Activated CD8-positive, alpha-beta memory T cell treated with anti-CD3 and anti-CD28 coated beads, Interleukin-2, amount 10 ng/mL, durations not matched to agents 7 days and 5 days (primary cell): ENCODE measurements at regions not wholly inside any gene's neighbourhood (a gene's known extent, or its start where the extent isn't known, plus 50 kb on each side); places are given as distances from the start of the nearest gene placed in this dataset.

ENCODE experiments used
- ATAC-seq: fragments of 150-1000 bp; cut with Tn5 transposase; one replicate; pipeline ENCODE4 v1.10.0; 2021; ENCODE audit warnings: moderate library complexity
- CTCF ChIA-PET: fragments of 350-600 bp; sonication (Branson Sonifier 250); formaldehyde crosslinking; loops from one replicate; lab custom pipeline; 2021; ENCODE audit warnings: antibody characterized with exemption; lab: Charles Lee
- DNase-seq: peaks from one replicate; pipeline ENCODE4 v3.0.0-alpha.2; 2020
- H3K27ac Mint-ChIP-seq: one replicate; pipeline ENCODE4 v1.8.0; 2021; ENCODE audit warnings: mild to moderate bottlenecking, mixed read lengths
- H3K27me3 Mint-ChIP-seq: one replicate; pipeline ENCODE4 v1.8.0; 2021; ENCODE audit warnings: mixed read lengths
- H3K36me3 Mint-ChIP-seq: one replicate; pipeline ENCODE4 v1.8.0; 2021; ENCODE audit warnings: mild to moderate bottlenecking, mixed read lengths
- H3K4me1 Mint-ChIP-seq: one replicate; pipeline ENCODE4 v1.8.0; 2021; ENCODE audit warnings: mixed read lengths
- H3K4me3 Mint-ChIP-seq: one replicate; pipeline ENCODE4 v1.8.0; 2021; ENCODE audit warnings: mild to moderate bottlenecking, moderate library complexity, mixed read lengths
- H3K9me3 Mint-ChIP-seq: one replicate; pipeline ENCODE4 v1.8.0; 2022; ENCODE audit warnings: low read depth, mixed read lengths

- no peak overlapping the region for H3K27ac Mint-ChIP-seq
- peaks cover 12% of the 10 kb centered on the region for H3K9me3 Mint-ChIP-seq
- CTCF ChIA-PET, result no interaction called here
- DNase-seq, result no peak
- no peak overlapping the region for H3K4me3 Mint-ChIP-seq
- H3K36me3 Mint-ChIP-seq, result no peaks in the 10 kb centered on the region
- ATAC-seq, result no peak
- H3K4me1 Mint-ChIP-seq, result no peaks in the 10 kb centered on the region
- no peaks in the 10 kb centered on the region for H3K27me3 Mint-ChIP-seq
Observed at GRCh38 chr18:39780774-39781173, 2174.3 kb upstream of the PIK3C3 start.

GRCh38 chr18:39779926-39780325, 2175.1 kb upstream of the PIK3C3 start:
- ATAC-seq, result no peak
- Mint-ChIP-seq H3K36me3 (no peaks in the 10 kb centered on the region), H3K4me3 (no peak overlapping the region), H3K9me3 (peaks cover 12% of the 10 kb centered on the region), H3K27me3 (no peaks in the 10 kb centered on the region), H3K4me1 (no peaks in the 10 kb centered on the region), H3K27ac (no peak overlapping the region)
- CTCF ChIA-PET, result no interaction called here
- DNase-seq, result no peak

- Mint-ChIP-seq H3K9me3 (peaks cover 10% of the 10 kb centered on the region), H3K27me3 (no peaks in the 10 kb centered on the region), H3K4me3 (no peak overlapping the region), H3K27ac (no peak overlapping the region), H3K4me1 (no peaks in the 10 kb centered on the region), H3K36me3 (no peaks in the 10 kb centered on the region)
- DNase-seq, result no peak
- ATAC-seq, result no peak
- CTCF ChIA-PET, result no interaction called here
Observed at GRCh38 chr18:39776766-39777165, 2178.3 kb upstream of the PIK3C3 start.

- Mint-ChIP-seq H3K27me3 (no peaks in the 10 kb centered on the region), H3K4me3 (no peak overlapping the region), H3K4me1 (no peaks in the 10 kb centered on the region), H3K36me3 (no peaks in the 10 kb centered on the region), H3K27ac (no peak overlapping the region), H3K9me3 (peaks cover 19% of the 10 kb centered on the region)
- ATAC-seq (no peak), DNase-seq (no peak)
- CTCF ChIA-PET, result no interaction called here
Observed at GRCh38 chr18:39774957-39775598, 2180.0 kb upstream of the PIK3C3 start.

GRCh38 chr18:39773646-39774045, 2181.4 kb upstream of the PIK3C3 start:
- CTCF ChIA-PET, result interaction anchor here (0.5 kb wide), 1 partner anchor 36 kb away, joined by 3 read pairs; no protein-coding TSS in a partner anchor
- DNase-seq (no peak), ATAC-seq (no peak)
- Mint-ChIP-seq H3K4me1 (no peaks in the 10 kb centered on the region), H3K27ac (no peak overlapping the region), H3K27me3 (no peaks in the 10 kb centered on the region), H3K9me3 (peaks cover 14% of the 10 kb centered on the region), H3K4me3 (no peak overlapping the region), H3K36me3 (no peaks in the 10 kb centered on the region)

- Mint-ChIP-seq H3K4me1 (no peaks in the 10 kb centered on the region), H3K27me3 (no peaks in the 10 kb centered on the region)
Observed at GRCh38 chr18:39772155-39772919, 2182.7 kb upstream of the PIK3C3 start.

GRCh38 chr18:39770399-39770798, 2184.6 kb upstream of the PIK3C3 start:
- CTCF ChIA-PET, result no interaction called here
- H3K27ac Mint-ChIP-seq, result no peak overlapping the region

More at GRCh38 chr18:39772155-39772919, 2182.7 kb upstream of the PIK3C3 start:
- Mint-ChIP-seq H3K27ac (no peak overlapping the region), H3K9me3 (peaks cover 14% of the 10 kb centered on the region), H3K4me3 (no peak overlapping the region), H3K36me3 (no peaks in the 10 kb centered on the region)
- CTCF ChIA-PET, result no interaction called here
- no peak for DNase-seq
- no peak for ATAC-seq

GRCh38 chr18:39764873-39765272, 2190.2 kb upstream of the PIK3C3 start:
- Mint-ChIP-seq H3K36me3 (no peaks in the 10 kb centered on the region), H3K27me3 (no peaks in the 10 kb centered on the region), H3K4me1 (no peaks in the 10 kb centered on the region), H3K9me3 (peaks cover 9% of the 10 kb centered on the region), H3K4me3 (no peak overlapping the region), H3K27ac (no peak overlapping the region)
- CTCF ChIA-PET, result no interaction called here
- DNase-seq (no peak), ATAC-seq (no peak)

More at GRCh38 chr18:39770399-39770798, 2184.6 kb upstream of the PIK3C3 start:
- no peaks in the 10 kb centered on the region for H3K27me3 Mint-ChIP-seq
- H3K4me1 Mint-ChIP-seq, result no peaks in the 10 kb centered on the region
- DNase-seq (no peak), ATAC-seq (no peak)
- H3K36me3 Mint-ChIP-seq, result no peaks in the 10 kb centered on the region
- H3K9me3 Mint-ChIP-seq, result peaks cover 12% of the 10 kb centered on the region
- no peak overlapping the region for H3K4me3 Mint-ChIP-seq

- H3K27ac Mint-ChIP-seq, result no peak overlapping the region
- no peaks in the 10 kb centered on the region for H3K36me3 Mint-ChIP-seq
- no peak for DNase-seq
- peaks cover 14% of the 10 kb centered on the region for H3K9me3 Mint-ChIP-seq
- CTCF ChIA-PET, result no interaction called here
- H3K4me3 Mint-ChIP-seq, result no peak overlapping the region
- no peaks in the 10 kb centered on the region for H3K27me3 Mint-ChIP-seq
- no peaks in the 10 kb centered on the region for H3K4me1 Mint-ChIP-seq
- ATAC-seq, result no peak
Observed at GRCh38 chr18:39761273-39761672, 2193.8 kb upstream of the PIK3C3 start.

- H3K27ac Mint-ChIP-seq, result no peak overlapping the region
- CTCF ChIA-PET, result no interaction called here
- no peak for DNase-seq
- no peaks in the 10 kb centered on the region for H3K27me3 Mint-ChIP-seq
- H3K36me3 Mint-ChIP-seq, result no peaks in the 10 kb centered on the region
- H3K9me3 Mint-ChIP-seq, result peaks cover 12% of the 10 kb centered on the region
- H3K4me1 Mint-ChIP-seq, result no peaks in the 10 kb centered on the region
- no peak for ATAC-seq
- H3K4me3 Mint-ChIP-seq, result no peak overlapping the region
Observed at GRCh38 chr18:39759926-39760325, 2194.3 kb upstream of the CELF4 start.

- H3K36me3 Mint-ChIP-seq, result no peaks in the 10 kb centered on the region
- DNase-seq, result no peak
- H3K27me3 Mint-ChIP-seq, result no peaks in the 10 kb centered on the region
- no peaks in the 10 kb centered on the region for H3K4me1 Mint-ChIP-seq
- CTCF ChIA-PET, result no interaction called here
- no peak overlapping the region for H3K27ac Mint-ChIP-seq
- no peak for ATAC-seq
- peaks cover 17% of the 10 kb centered on the region for H3K9me3 Mint-ChIP-seq
- H3K4me3 Mint-ChIP-seq, result no peak overlapping the region
Observed at GRCh38 chr18:39753178-39753577, 2187.6 kb upstream of the CELF4 start.

- CTCF ChIA-PET, result no interaction called here
- Mint-ChIP-seq H3K4me1 (no peaks in the 10 kb centered on the region), H3K27me3 (no peaks in the 10 kb centered on the region)
Observed at GRCh38 chr18:39752351-39752750, 2186.8 kb upstream of the CELF4 start.

GRCh38 chr18:39751921-39752320, 2186.3 kb upstream of the CELF4 start:
- H3K9me3 Mint-ChIP-seq, result peaks cover 13% of the 10 kb centered on the region
- no peak overlapping the region for H3K27ac Mint-ChIP-seq
- ATAC-seq (no peak), DNase-seq (no peak)
- no peaks in the 10 kb centered on the region for H3K4me1 Mint-ChIP-seq
- no peak overlapping the region for H3K4me3 Mint-ChIP-seq
- H3K36me3 Mint-ChIP-seq, result no peaks in the 10 kb centered on the region
- CTCF ChIA-PET, result no interaction called here
- no peaks in the 10 kb centered on the region for H3K27me3 Mint-ChIP-seq

More at GRCh38 chr18:39752351-39752750, 2186.8 kb upstream of the CELF4 start:
- no peak for DNase-seq
- Mint-ChIP-seq H3K4me3 (no peak overlapping the region), H3K27ac (no peak overlapping the region), H3K36me3 (no peaks in the 10 kb centered on the region), H3K9me3 (peaks cover 14% of the 10 kb centered on the region)
- ATAC-seq, result no peak

GRCh38 chr18:39751161-39751560, 2185.6 kb upstream of the CELF4 start:
- H3K9me3 Mint-ChIP-seq, result peaks cover 12% of the 10 kb centered on the region
- H3K27ac Mint-ChIP-seq, result no peak overlapping the region
- DNase-seq (no peak), ATAC-seq (no peak)
- H3K36me3 Mint-ChIP-seq, result no peaks in the 10 kb centered on the region
- CTCF ChIA-PET, result no interaction called here
- no peaks in the 10 kb centered on the region for H3K4me1 Mint-ChIP-seq
- no peak overlapping the region for H3K4me3 Mint-ChIP-seq
- no peaks in the 10 kb centered on the region for H3K27me3 Mint-ChIP-seq
